Kidney (tissue), 13 donors: ENCODE measurements at regions not wholly inside any gene's neighbourhood (a gene's known extent, or its start where the extent isn't known, plus 50 kb on each side); places are given as distances from the start of the nearest gene placed in this dataset.

Experiments used
- DNase-seq, 5 donors: peaks; one replicate each; pipeline ENCODE4 v3.0.0-alpha.2; 2013 to 2020
- FAIRE-seq: peaks from 2 replicates; lab custom pipeline; 2012; peaks lifted over from hg19 to GRCh38; lab: Jason Lieb, UNC
- H3K27ac ChIP-seq, 2 donors: one replicate each; pipeline ENCODE4 v1.7.0; 2013; ENCODE audit warnings: low read depth in 2 of 2, low read length in 2 of 2, inconsistent platforms in 1 of 2
- H3K27me3 ChIP-seq: one replicate; pipeline ENCODE4 v1.7.1; 2013; ENCODE audit warnings: low read length, inconsistent platforms; ENCODE audit not compliant: control insufficient read depth, insufficient read depth
- H3K36me3 ChIP-seq, 3 donors: one replicate each; pipeline versions ENCODE4 v1.7.0 to v1.7.1; 2013; ENCODE audit warnings: low read length in 3 of 3, control low read depth in 1 of 3, inconsistent platforms in 1 of 3; ENCODE audit not compliant: insufficient read depth in 3 of 3, control insufficient read depth in 2 of 3
- H3K4me1 ChIP-seq, 3 donors: one replicate each; pipeline versions ENCODE4 v1.7.0 to v1.7.1; 2013; ENCODE audit warnings: low read length in 3 of 3, inconsistent platforms in 1 of 3, low read depth in 1 of 3; ENCODE audit not compliant: control insufficient read depth in 2 of 3, insufficient read depth in 2 of 3
- H3K4me3 ChIP-seq, 3 donors: one replicate each; pipeline versions ENCODE4 v1.7.0 to v1.8.1; 2013; ENCODE audit warnings: low read length in 3 of 3, control low read depth in 1 of 3, inconsistent platforms in 1 of 3
- H3K9ac ChIP-seq, 3 donors: one replicate each; pipeline versions ENCODE4 v1.7.0 to v1.7.1; 2013; ENCODE audit warnings: low read length in 3 of 3, control low read depth in 1 of 3, inconsistent platforms in 1 of 3
- H3K9me3 ChIP-seq, 3 donors: one replicate each; pipeline versions ENCODE4 v1.7.0 to v1.7.1; 2013; ENCODE audit warnings: low read length in 3 of 3, control low read depth in 1 of 3, inconsistent platforms in 1 of 3; ENCODE audit not compliant: control insufficient read depth in 2 of 3, insufficient read depth in 1 of 3
- CTCF ChIP-seq: IDR thresholded peaks from 3 replicates; pipeline ENCODE4 v1.5.1; 2012; ENCODE audit warnings: mild to moderate bottlenecking, moderate library complexity, borderline replicate concordance; ENCODE audit not compliant: insufficient read depth; ENCODE audit errors: extremely low read depth
- intact Hi-C: fragments of 100-400 bp; cut with DNase I; formaldehyde crosslinking; loops from one replicate; pipeline ENCODE4 v1.11.1; 2022
- donor health status: control.
- donor health status: control.
- donor health status: control.
- donor health status: control.
- donor health status: control.
- donor health status: DM: yes; HTN: yes; CAD: no.
- donor health status: Normal renal cell carcinoma (clear cell type).

GRCh38 chr2:74053959-74054715 lies 69.4 kb downstream of the TET3 start:
- H3K27me3 ChIP-seq: no peaks in the 10 kb centered on the region
- FAIRE-seq: no peak
- no peaks in the 10 kb centered on the region for H3K9me3 ChIP-seq
- intact Hi-C loops: no loop called here
- no peak for DNase-seq
- no peak overlapping the region for H3K27ac ChIP-seq
- H3K4me3 ChIP-seq: no peak overlapping the region
- H3K4me1 ChIP-seq: no peaks in the 10 kb centered on the region
- no peaks in the 10 kb centered on the region for H3K36me3 ChIP-seq
- no peak overlapping the region for H3K9ac ChIP-seq
- no peak for TF ChIP-seq CTCF

GRCh38 chr2:74059137-74059775 lies 74.5 kb downstream of the TET3 start:
- Histone ChIP-seq H3K9me3 (no peaks in the 10 kb centered on the region), H3K9ac (no peak overlapping the region), H3K4me3 (no peak overlapping the region), H3K27ac (no peak overlapping the region), H3K27me3 (no peaks in the 10 kb centered on the region), H3K36me3 (no peaks in the 10 kb centered on the region), H3K4me1 (no peaks in the 10 kb centered on the region)
- intact Hi-C loops: no loop called here
- FAIRE-seq (no peak), DNase-seq (no peak)
- TF ChIP-seq CTCF: no peak

GRCh38 chr2:74063486-74063885 lies 78.8 kb downstream of the TET3 start:
- DNase-seq (no peak), FAIRE-seq (no peak)
- Histone ChIP-seq H3K4me1 (no peaks in the 10 kb centered on the region), H3K9ac (no peak overlapping the region), H3K9me3 (no peaks in the 10 kb centered on the region), H3K4me3 (no peak overlapping the region), H3K27me3 (no peaks in the 10 kb centered on the region), H3K27ac (no peak overlapping the region), H3K36me3 (no peaks in the 10 kb centered on the region)
- intact Hi-C loops: no loop called here
- no peak for TF ChIP-seq CTCF
